ENCODE measurements at regions not wholly inside any gene's neighbourhood (a gene's known extent, or its start where the extent isn't known, plus 50 kb on each side); places are given as distances from the start of the nearest gene placed in this dataset.

GRCh38 chrX:124606724-124607123 lies 260.4 kb downstream of the SH2D1A start:
- no peak overlapping the region for H2BK20ac ChIP-seq (ENCODE audit: low read length)
- no peak overlapping the region for H3K4ac ChIP-seq (replicated peaks; ENCODE audit: insufficient read length, low read depth, low read length)
- no peaks in the 10 kb centered on the region for H3K79me2 ChIP-seq (ENCODE audit: control insufficient read depth in 1 of 2, insufficient read depth in 2 of 2, low read length in 2 of 2)
- no peak overlapping the region for H2BK5ac ChIP-seq (ENCODE audit: low read depth, low read length)
- no peaks in the 10 kb centered on the region for H3K36me3 ChIP-seq (ENCODE audit: control insufficient read depth in 2 of 4, insufficient read depth in 4 of 4, low read length in 3 of 4)
- no peak overlapping the region for H2BK12ac ChIP-seq (ENCODE audit: low read depth, low read length)
- H3K27ac ChIP-seq (ENCODE audit: low read depth, low read length), result no peak overlapping the region
- TF ChIP-seq KDM4A (IDR thresholded peaks at IDR 0.05; ENCODE audit: low read depth, low read length, severe bottlenecking) (no peak), SP2 (IDR thresholded peaks at IDR 0.05; ENCODE audit: low read length) (no peak), SIRT6 (IDR thresholded peaks at IDR 0.05; ENCODE audit: low read length) (no peak), CBX5 (IDR thresholded peaks at IDR 0.05; ENCODE audit: low read depth, low read length) (no peak), KDM5A (IDR thresholded peaks at IDR 0.05; ENCODE audit: low read length) (no peak), NRF1 (IDR thresholded peaks at IDR 0.05; ENCODE audit: low read depth, low read length) (no peak), FOSL1 (IDR thresholded peaks at IDR 0.05; ENCODE audit: insufficient read depth, low read depth, low read length) (no peak), EZH2 (IDR thresholded peaks at IDR 0.05; ENCODE audit: low read depth, low read length, severe bottlenecking) (no peak), E2F6 (IDR thresholded peaks at IDR 0.05) (no peak)
- CTCF ChIA-PET (ENCODE audit: partially characterized antibody), result no interaction called here
- no peak overlapping the region for H4K5ac ChIP-seq (ENCODE audit: insufficient read length, low read depth, low read length)
- POLR2A ChIA-PET (ENCODE audit: partially characterized antibody), result no interaction called here
- no peaks in the 10 kb centered on the region for H3K9me3 ChIP-seq (ENCODE audit: insufficient read depth in 2 of 2, low read depth in 1 of 2, low read length in 1 of 2)
- H3K56ac ChIP-seq (replicated peaks; ENCODE audit: insufficient read length, low read depth, low read length), result no peak overlapping the region
- H3K79me1 ChIP-seq (ENCODE audit: low read depth, low read length), result no peaks in the 10 kb centered on the region
- no peak overlapping the region for H3K4me2 ChIP-seq (ENCODE audit: insufficient read depth in 1 of 2, low read depth in 2 of 2, low read length in 2 of 2)
- H4K91ac ChIP-seq (replicated peaks; ENCODE audit: insufficient read length, low read length), result no peak overlapping the region
- H3K9ac ChIP-seq (replicated peaks in 1 of 4; ENCODE audit: extremely low read depth in 1 of 4, low read depth in 3 of 4, low read length in 3 of 4), result no peak overlapping the region
- H2AFZ ChIP-seq (ENCODE audit: low read length), result no peak overlapping the region
- WGBS, 2 experiments (ENCODE audit: extremely low coverage in 1 of 2, insufficient coverage in 1 of 2, insufficient read length in 1 of 2, insufficient replicate concordance in 2 of 2, low coverage in 1 of 2, low lambda C conversion rate in 2 of 2, missing lambda C conversion rate in 1 of 2), result 90% methylated on average over 2 of the region's 2 CpGs; no CpG with 5 or more reads in 1 of the 2 experiments
- FAIRE-seq (no peak), DNase-seq (ENCODE audit: low read depth in 1 of 2, low spot score in 2 of 2) (no peak)
- no peak overlapping the region for H2BK15ac ChIP-seq (ENCODE audit: low read length)
- H3K27me3 ChIP-seq (replicated peaks in 1 of 4; ENCODE audit: control insufficient read depth in 3 of 4, extremely low read depth in 1 of 4, insufficient read depth in 3 of 4, low read length in 3 of 4), result no peaks in the 10 kb centered on the region
- H2AK5ac ChIP-seq (ENCODE audit: low read depth, low read length), result no peak overlapping the region
- H3K14ac ChIP-seq (ENCODE audit: insufficient read length), result no peak overlapping the region
- no peak overlapping the region for H3K4me3 ChIP-seq (ENCODE audit: extremely low read depth in 1 of 4, insufficient read depth in 2 of 4, low read depth in 3 of 4, low read length in 4 of 4)
- no peak overlapping the region for H3K18ac ChIP-seq (ENCODE audit: extremely low read depth, low read length)
- H4K8ac ChIP-seq (ENCODE audit: extremely low read depth, insufficient read depth, low read length), result no peak overlapping the region
- no peak overlapping the region for H3K23ac ChIP-seq (ENCODE audit: insufficient read length)
- H2BK120ac ChIP-seq (replicated peaks; ENCODE audit: low read depth, low read length), result no peak overlapping the region
- no peaks in the 10 kb centered on the region for H4K20me1 ChIP-seq (replicated peaks in 1 of 2; ENCODE audit: control insufficient read depth in 1 of 2, insufficient read depth in 2 of 2, low read length in 2 of 2)
- no peaks in the 10 kb centered on the region for H3K4me1 ChIP-seq (replicated peaks in 1 of 4; ENCODE audit: control insufficient read depth in 3 of 4, insufficient read depth in 4 of 4, low read length in 3 of 4)
- H3K23me2 ChIP-seq (ENCODE audit: low read depth, low read length), result no peaks in the 10 kb centered on the region

Data from H1 (cell line).